Activated CD4-positive, alpha-beta memory T cell treated with anti-CD3 and anti-CD28 coated beads for 36 hours (primary cell): ENCODE measurements at regions not wholly inside any gene's neighbourhood (a gene's known extent, or its start where the extent isn't known, plus 50 kb on each side); places are given as distances from the start of the nearest gene placed in this dataset.
"Not testable (repeated sequence)": the region's sequence is repeated elsewhere in the genome, so short reads cannot be mapped to it uniquely, and the experiment has no call there.

ENCODE experiments used
- CTCF ChIA-PET: fragments of 350-600 bp; sonication (Branson Sonifier 250); formaldehyde crosslinking; loops from one replicate; lab custom pipeline; 2021; ENCODE audit warnings: antibody characterized with exemption, inconsistent platforms; lab: Charles Lee
- POLR2A ChIA-PET: fragments of 350-600 bp; sonication (Branson Sonifier 250); formaldehyde crosslinking; loops from one replicate; lab custom pipeline; 2021; ENCODE audit warnings: antibody characterized with exemption; lab: Charles Lee
- DNase-seq: peaks from one replicate; pipeline ENCODE4 v3.0.0-alpha.2; 2020
- H3K27ac Mint-ChIP-seq: one replicate; pipeline ENCODE4 v1.8.0; 2021; ENCODE audit warnings: mixed read lengths
- H3K27me3 Mint-ChIP-seq: one replicate; pipeline ENCODE4 v1.8.0; 2021; ENCODE audit warnings: mixed read lengths
- H3K36me3 Mint-ChIP-seq: one replicate; pipeline ENCODE4 v1.8.0; 2021; ENCODE audit warnings: mixed read lengths
- H3K4me1 Mint-ChIP-seq: one replicate; pipeline ENCODE4 v1.8.0; 2021; ENCODE audit warnings: low read depth, mixed read lengths
- H3K4me3 Mint-ChIP-seq: one replicate; pipeline ENCODE4 v1.8.0; 2021; ENCODE audit warnings: mild to moderate bottlenecking, mixed read lengths
- H3K9me3 Mint-ChIP-seq: one replicate; pipeline ENCODE4 v1.8.0; 2021; ENCODE audit warnings: mixed read lengths
- intact Hi-C: fragments of 100-400 bp; cut with micrococcal nuclease; formaldehyde crosslinking; loops from one replicate; pipeline ENCODE4 v1.15.1; 2023

- Mint-ChIP-seq H3K27me3 (no peaks in the 10 kb centered on the region), H3K36me3 (no peaks in the 10 kb centered on the region), H3K4me1 (no peaks in the 10 kb centered on the region), H3K27ac (no peak overlapping the region), H3K9me3 (peaks cover 14% of the 10 kb centered on the region), H3K4me3 (no peak overlapping the region)
- intact Hi-C loops: no loop called here
- no peak for DNase-seq
- ChIA-PET POLR2A (no interaction called here), CTCF (no interaction called here)
Observed at GRCh38 chr5:121430538-121430937, 421.1 kb upstream of the FTMT start.

GRCh38 chr5:121445511-121445910, 406.2 kb upstream of the FTMT start:
- H3K27me3 Mint-ChIP-seq: no peaks in the 10 kb centered on the region
- DNase-seq: no peak
- no peaks in the 10 kb centered on the region for H3K36me3 Mint-ChIP-seq
- no peaks in the 10 kb centered on the region for H3K4me1 Mint-ChIP-seq
- no peak overlapping the region for H3K4me3 Mint-ChIP-seq
- peaks cover 12% of the 10 kb centered on the region for H3K9me3 Mint-ChIP-seq
- H3K27ac Mint-ChIP-seq: no peak overlapping the region
- intact Hi-C loops: no loop called here
- ChIA-PET POLR2A (no interaction called here), CTCF (no interaction called here)

- H3K36me3 Mint-ChIP-seq: no peaks in the 10 kb centered on the region
- ChIA-PET CTCF (no interaction called here), POLR2A (no interaction called here)
- no peak overlapping the region for H3K27ac Mint-ChIP-seq
- intact Hi-C loops: no loop called here
- H3K4me3 Mint-ChIP-seq: no peak overlapping the region
- H3K27me3 Mint-ChIP-seq: no peaks in the 10 kb centered on the region
- DNase-seq: no peak
- H3K4me1 Mint-ChIP-seq: no peaks in the 10 kb centered on the region
- H3K9me3 Mint-ChIP-seq: peaks cover 10% of the 10 kb centered on the region
Observed at GRCh38 chr5:121462441-121462840, 389.2 kb upstream of the FTMT start.

- H3K9me3 Mint-ChIP-seq, intact Hi-C loops, H3K36me3 Mint-ChIP-seq, H3K27me3 Mint-ChIP-seq, CTCF ChIA-PET, H3K4me1 Mint-ChIP-seq, POLR2A ChIA-PET, H3K27ac Mint-ChIP-seq, H3K4me3 Mint-ChIP-seq, DNase-seq: not testable (repeated sequence)
Observed at GRCh38 chr5:121471222-121471621, 380.5 kb upstream of the FTMT start.

GRCh38 chr5:121478636-121479035, 373.0 kb upstream of the FTMT start:
- Mint-ChIP-seq H3K27me3 (no peaks in the 10 kb centered on the region), H3K4me3 (no peak overlapping the region), H3K36me3 (no peaks in the 10 kb centered on the region), H3K27ac (no peak overlapping the region), H3K4me1 (no peaks in the 10 kb centered on the region), H3K9me3 (no peaks in the 10 kb centered on the region)
- POLR2A ChIA-PET: no interaction called here
- intact Hi-C loops: no loop called here
- CTCF ChIA-PET: no interaction called here
- no peak for DNase-seq

GRCh38 chr5:121479337-121479736, 372.3 kb upstream of the FTMT start:
- Mint-ChIP-seq H3K4me1 (no peaks in the 10 kb centered on the region), H3K27ac (no peak overlapping the region), H3K4me3 (no peak overlapping the region), H3K27me3 (no peaks in the 10 kb centered on the region), H3K36me3 (no peaks in the 10 kb centered on the region), H3K9me3 (no peaks in the 10 kb centered on the region)
- intact Hi-C loops: no loop called here
- DNase-seq: no peak
- ChIA-PET POLR2A (no interaction called here), CTCF (no interaction called here)

- Mint-ChIP-seq H3K36me3 (no peaks in the 10 kb centered on the region), H3K27ac (no peak overlapping the region), H3K4me1 (no peaks in the 10 kb centered on the region), H3K4me3 (no peak overlapping the region), H3K27me3 (no peaks in the 10 kb centered on the region), H3K9me3 (peaks cover 9% of the 10 kb centered on the region)
- POLR2A ChIA-PET: no interaction called here
- intact Hi-C loops: no loop called here
- CTCF ChIA-PET: no interaction called here
- no peak for DNase-seq
Observed at GRCh38 chr5:121485281-121485680, 366.4 kb upstream of the FTMT start.

GRCh38 chr5:121485999-121486398, 365.7 kb upstream of the FTMT start:
- DNase-seq, H3K4me1 Mint-ChIP-seq, POLR2A ChIA-PET, H3K27ac Mint-ChIP-seq, CTCF ChIA-PET, intact Hi-C loops, H3K4me3 Mint-ChIP-seq, H3K27me3 Mint-ChIP-seq, H3K9me3 Mint-ChIP-seq, H3K36me3 Mint-ChIP-seq: not testable (repeated sequence)

- POLR2A ChIA-PET: no interaction called here
- intact Hi-C loops: no loop called here
Observed at GRCh38 chr5:121489972-121490371, 361.7 kb upstream of the FTMT start.

GRCh38 chr5:121497176-121497575, 354.5 kb upstream of the FTMT start:
- H3K9me3 Mint-ChIP-seq: peaks cover 4% of the 10 kb centered on the region
- H3K27ac Mint-ChIP-seq: no peak overlapping the region
- ChIA-PET POLR2A (no interaction called here), CTCF (no interaction called here)
- no peaks in the 10 kb centered on the region for H3K36me3 Mint-ChIP-seq
- DNase-seq: no peak
- no peak overlapping the region for H3K4me3 Mint-ChIP-seq
- intact Hi-C loops: no loop called here
- H3K27me3 Mint-ChIP-seq: no peaks in the 10 kb centered on the region
- H3K4me1 Mint-ChIP-seq: no peaks in the 10 kb centered on the region

More at GRCh38 chr5:121489972-121490371, 361.7 kb upstream of the FTMT start:
- no peaks in the 10 kb centered on the region for H3K36me3 Mint-ChIP-seq
- H3K4me3 Mint-ChIP-seq: no peak overlapping the region
- peaks cover 9% of the 10 kb centered on the region for H3K9me3 Mint-ChIP-seq
- no peaks in the 10 kb centered on the region for H3K4me1 Mint-ChIP-seq
- no peak for DNase-seq
- H3K27me3 Mint-ChIP-seq: no peaks in the 10 kb centered on the region
- H3K27ac Mint-ChIP-seq: no peak overlapping the region
- CTCF ChIA-PET: no interaction called here

GRCh38 chr5:121500310-121500709, 351.4 kb upstream of the FTMT start:
- H3K9me3 Mint-ChIP-seq: peaks cover 4% of the 10 kb centered on the region
- no peaks in the 10 kb centered on the region for H3K27me3 Mint-ChIP-seq
- ChIA-PET CTCF (no interaction called here), POLR2A (no interaction called here)
- no peaks in the 10 kb centered on the region for H3K36me3 Mint-ChIP-seq
- intact Hi-C loops: no loop called here
- H3K4me3 Mint-ChIP-seq: no peak overlapping the region
- no peak for DNase-seq
- H3K4me1 Mint-ChIP-seq: no peaks in the 10 kb centered on the region
- no peak overlapping the region for H3K27ac Mint-ChIP-seq

- Mint-ChIP-seq H3K27me3 (no peaks in the 10 kb centered on the region), H3K4me1 (no peaks in the 10 kb centered on the region), H3K9me3 (peaks cover 5% of the 10 kb centered on the region), H3K4me3 (no peak overlapping the region), H3K36me3 (no peaks in the 10 kb centered on the region), H3K27ac (no peak overlapping the region)
- intact Hi-C loops: no loop called here
- DNase-seq: no peak
- POLR2A ChIA-PET: no interaction called here
- CTCF ChIA-PET: no interaction called here
Observed at GRCh38 chr5:121503111-121503840, 348.4 kb upstream of the FTMT start.

GRCh38 chr5:121516997-121517396, 334.7 kb upstream of the FTMT start:
- peaks cover 5% of the 10 kb centered on the region for H3K9me3 Mint-ChIP-seq
- no peak overlapping the region for H3K27ac Mint-ChIP-seq
- ChIA-PET CTCF (no interaction called here), POLR2A (no interaction called here)
- intact Hi-C loops: no loop called here
- no peaks in the 10 kb centered on the region for H3K36me3 Mint-ChIP-seq
- H3K4me3 Mint-ChIP-seq: no peak overlapping the region
- DNase-seq: no peak
- H3K27me3 Mint-ChIP-seq: no peaks in the 10 kb centered on the region
- H3K4me1 Mint-ChIP-seq: no peaks in the 10 kb centered on the region
